K562 (cell line): ENCODE measurements at regions not wholly inside any gene's neighbourhood (a gene's known extent, or its start where the extent isn't known, plus 50 kb on each side); places are given as distances from the start of the nearest gene placed in this dataset.

Source experiments
- ATAC-seq: fragments of 200-7000 bp; cut with Tn5 transposase; 3 replicates; pipeline ENCODE4 v1.9.1; 2020; ENCODE audit warnings: moderate library complexity
- BruUV-seq: library from RNA; stranded (reverse); fragments of 400-500 nt; replicated peaks from 2 replicates; lab custom pipeline; 2021; lab: Mats Ljungman, UMichigan
- CTCF ChIA-PET: fragments of 300-600 bp; formaldehyde crosslinking; extraction: SDS; loops from one replicate; lab custom pipeline; 2021; ENCODE audit warnings: low intra/inter-chr PET ratio; lab: Yijun Ruan, JAX
- POLR2A ChIA-PET: fragments of 300-600, 350-650 bp; sonication (Branson Sonifier 250); formaldehyde crosslinking; extraction: SDS; loops from one replicate; lab custom pipeline; 2021; ENCODE audit warnings: antibody characterized with exemption, inconsistent platforms; lab: Yijun Ruan, JAX
- DNase-seq, 4 experiments: peaks; one replicate each; pipeline versions ENCODE4 v3.0.0 to v3.0.0-alpha.2; 2011 to 2018; ENCODE audit warnings: low spot score in 3 of 4, mixed read lengths in 3 of 4; ENCODE audit errors: extremely low read depth in 1 of 4
- FAIRE-seq: peaks from 2 replicates; lab custom pipeline; 2011; peaks lifted over from hg19 to GRCh38; lab: Jason Lieb, UNC
- H2AFZ ChIP-seq: 2 replicates; pipeline ENCODE4 v1.6.0; 2011; ENCODE audit warnings: low read depth, low read length, control low read depth, inconsistent platforms
- H3K27ac ChIP-seq: fragments of 200-600 bp; 3 replicates; pipeline ENCODE4 v1.8.0; 2011; ENCODE audit warnings: low read depth, mild to moderate bottlenecking, control low read depth, inconsistent platforms, low read length, moderate library complexity, mixed read lengths; ENCODE audit errors: extremely low read depth
- H3K27me3 ChIP-seq, 2 experiments: fragments of 300-600 bp in 1 of 2; 2 replicates in 1 of 2; 3 replicates in 1 of 2; pipeline versions ENCODE4 v1.6.0 to v1.8.0; 2011; ENCODE audit warnings: inconsistent platforms in 2 of 2, low read length in 2 of 2, mild to moderate bottlenecking in 1 of 2, mixed read lengths in 1 of 2, moderate library complexity in 1 of 2; ENCODE audit not compliant: control insufficient read depth in 2 of 2, insufficient read depth in 2 of 2
- H3K36me3 ChIP-seq: fragments of 300-600 bp; 3 replicates; pipeline ENCODE4 v1.8.0; 2011; ENCODE audit warnings: mild to moderate bottlenecking, low read length, inconsistent platforms; ENCODE audit not compliant: control insufficient read depth, insufficient read depth
- H3K4me1 ChIP-seq, 2 experiments: fragments of 200-600 bp in 1 of 2; replicated peaks in 1 of 2; 2 replicates in 1 of 2; 3 replicates in 1 of 2; pipeline versions ENCODE4 v1.5.1 to v1.8.0; 2011; ENCODE audit warnings: inconsistent platforms in 2 of 2, low read length in 2 of 2, mild to moderate bottlenecking in 1 of 2, mixed read lengths in 1 of 2, moderate library complexity in 1 of 2; ENCODE audit not compliant: control insufficient read depth in 2 of 2, insufficient read depth in 2 of 2
- H3K4me2 ChIP-seq: 2 replicates; pipeline ENCODE4 v1.6.1; 2011; ENCODE audit warnings: low read length, control low read depth, inconsistent platforms, mixed read lengths; ENCODE audit not compliant: insufficient read depth
- H3K4me3 ChIP-seq: fragments of 200-600 bp; sonication (generic), shearing (Covaris generic); 2 replicates; pipeline ENCODE4 v1.5.1; 2016; ENCODE audit warnings: control low read depth, inconsistent platforms
- H3K79me2 ChIP-seq: fragments of 200-600 bp; 3 replicates; pipeline ENCODE4 v1.8.0; 2011; ENCODE audit warnings: low read length, inconsistent platforms; ENCODE audit not compliant: control insufficient read depth, insufficient read depth
- H3K9ac ChIP-seq, 2 experiments: 2 replicates each; pipeline versions ENCODE4 v1.6.0 to v1.6.1; 2011; ENCODE audit warnings: low read depth in 2 of 2, low read length in 2 of 2, control low read depth in 1 of 2, inconsistent platforms in 1 of 2, mild to moderate bottlenecking in 1 of 2, mixed read lengths in 1 of 2; ENCODE audit not compliant: insufficient read depth in 1 of 2
- H3K9me1 ChIP-seq: one replicate; pipeline ENCODE4 v1.6.0; 2011; ENCODE audit warnings: inconsistent platforms, mild to moderate bottlenecking, low read length, moderate library complexity; ENCODE audit not compliant: control insufficient read depth, insufficient read depth
- H3K9me3 ChIP-seq: replicated peaks from 2 replicates; pipeline ENCODE4 v1.5.1; 2011; ENCODE audit warnings: low read depth, low read length, inconsistent platforms; ENCODE audit not compliant: control insufficient read depth, insufficient read depth
- H4K20me1 ChIP-seq: replicated peaks from 2 replicates; pipeline ENCODE4 v1.6.1; 2011; ENCODE audit warnings: low read length, inconsistent platforms, mixed read lengths; ENCODE audit not compliant: control insufficient read depth, insufficient read depth
- CHD4 ChIP-seq: fragments of 200-600 bp; sonication (generic); IDR thresholded peaks from 3 replicates; pipeline ENCODE4 v1.6.1; 2012; ENCODE audit warnings: low read depth, mild to moderate bottlenecking, mixed read lengths, low read length, inconsistent platforms; ENCODE audit not compliant: insufficient read depth, insufficient replicate concordance, poor library complexity, severe bottlenecking
- KLF13 ChIP-seq: fragments of 450-650 bp; IDR thresholded peaks from 2 replicates; pipeline ENCODE4 v1.6.1; 2016; ENCODE audit warnings: missing genetic modification characterization, low read depth, mild to moderate bottlenecking, missing compliant biosample characterization, moderate library complexity, borderline replicate concordance
- NR2F6 ChIP-seq: fragments of 450-650 bp; formaldehyde crosslinking; IDR thresholded peaks from 2 replicates; pipeline ENCODE4 v1.4.0; 2020; ENCODE audit warnings: mild to moderate bottlenecking
- RB1 ChIP-seq: fragments of 450-650 bp; IDR thresholded peaks from 2 replicates; pipeline ENCODE4 v1.6.1; 2017; ENCODE audit warnings: low read depth, mild to moderate bottlenecking
- SREBF1 ChIP-seq: fragments of 150-350 bp; IDR thresholded peaks from 2 replicates; pipeline ENCODE4 v1.6.1; 2014; ENCODE audit warnings: antibody characterized with exemption, low read depth, low read length, borderline replicate concordance
- TRIM24 ChIP-seq, 2 experiments: fragments of 450-650 bp; IDR thresholded peaks; 2 replicates each; pipeline ENCODE4 v1.6.1; 2016
- ZNF444 ChIP-seq: fragments of 250-450 bp; sonication (Bioruptor Pico); IDR thresholded peaks from 2 replicates; pipeline ENCODE4 v1.4.0; 2020; ENCODE audit warnings: mild to moderate bottlenecking, moderate library complexity
- ZNF507 ChIP-seq: conservative IDR thresholded peaks from 2 replicates; pipeline ENCODE4 v1.6.1; 2017; ENCODE audit warnings: missing genetic modification characterization, missing compliant biosample characterization
- ZNF77 ChIP-seq: fragments of 250-450 bp; sonication (Bioruptor Pico); IDR thresholded peaks from 2 replicates; pipeline ENCODE4 v1.5.0; 2020
- ZSCAN32 ChIP-seq: fragments of 450-650 bp; formaldehyde crosslinking; IDR thresholded peaks from 2 replicates; pipeline ENCODE4 v1.4.0; 2020; ENCODE audit warnings: mild to moderate bottlenecking, moderate library complexity
- WGBS: fragments of 100-300 bp; shearing (Covaris generic); methylation state at CpG from one replicate; pipeline ENCODE4 v1.1.6; 2016; ENCODE audit warnings: low coverage, mixed read lengths; ENCODE audit not compliant: insufficient coverage; ENCODE audit errors: missing lambda C conversion rate; 5-methylcytosine and 5-hydroxymethylcytosine counted together
- in situ Hi-C: fragments of 300-500 bp; cut with MboI; formaldehyde crosslinking; loops from 4 replicates; pipeline ENCODE4 v1.15.0; 2018; ENCODE audit warnings: inconsistent platforms, mixed read lengths
- intact Hi-C: fragments of 100-400 bp; cut with micrococcal nuclease; formaldehyde crosslinking; loops from 2 replicates; pipeline ENCODE4 v1.14.2; 2022

DNA sequence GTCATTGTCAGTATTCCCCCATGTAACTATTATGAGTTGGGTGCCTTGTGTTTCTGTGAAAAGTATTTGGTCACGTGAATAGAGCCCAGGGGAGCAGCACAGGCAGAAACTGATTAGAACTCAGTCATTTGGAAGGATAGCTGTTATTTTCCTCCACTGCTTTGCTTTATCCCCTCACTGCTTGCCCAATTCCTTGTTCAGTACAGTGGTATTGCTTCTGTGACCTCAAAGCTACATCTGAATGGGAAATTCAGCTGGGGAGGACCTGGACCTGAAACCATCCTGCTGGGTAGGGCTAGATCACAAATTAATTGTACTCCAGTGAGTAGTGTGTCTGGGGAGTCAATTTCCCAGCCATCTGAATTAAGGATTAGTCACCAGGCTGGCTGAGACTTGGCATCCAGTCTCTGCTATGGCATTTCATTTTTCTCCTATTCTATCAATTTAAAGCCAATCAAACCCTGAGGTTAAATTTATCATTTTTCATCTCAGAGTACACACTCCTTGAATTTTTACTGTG, 1231.6 kb upstream of the GYPC start:
- TF ChIP-seq NR2F6 (CRISPR knock-in tag) (no peak), SREBF1 (no peak)
- H3K4me1 ChIP-seq: no peaks in the 10 kb centered on the region
- WGBS: 0% methylated on average over 1 of the region's 1 CpG
- in situ Hi-C loops (no loop called here), intact Hi-C loops (no loop called here)
- DNase-seq (no peak), ATAC-seq (no peak), FAIRE-seq (no peak)
- H2AFZ ChIP-seq: no peak overlapping the region
- no peaks in the 10 kb centered on the region for H3K79me2 ChIP-seq
- H3K27me3 ChIP-seq: no peaks in the 10 kb centered on the region
- H3K9me1 ChIP-seq: no peaks in the 10 kb centered on the region
- no peak overlapping the region for H3K4me3 ChIP-seq
- H3K4me2 ChIP-seq: no peak overlapping the region
- H3K36me3 ChIP-seq: no peaks in the 10 kb centered on the region
- no TSS peak for BruUV-seq
- ChIA-PET POLR2A (no interaction called here), CTCF (no interaction called here)
- no peak overlapping the region for H3K27ac ChIP-seq
- H4K20me1 ChIP-seq: no peaks in the 10 kb centered on the region
- no peak overlapping the region for H3K9ac ChIP-seq
- H3K9me3 ChIP-seq: no peaks in the 10 kb centered on the region

DNA sequence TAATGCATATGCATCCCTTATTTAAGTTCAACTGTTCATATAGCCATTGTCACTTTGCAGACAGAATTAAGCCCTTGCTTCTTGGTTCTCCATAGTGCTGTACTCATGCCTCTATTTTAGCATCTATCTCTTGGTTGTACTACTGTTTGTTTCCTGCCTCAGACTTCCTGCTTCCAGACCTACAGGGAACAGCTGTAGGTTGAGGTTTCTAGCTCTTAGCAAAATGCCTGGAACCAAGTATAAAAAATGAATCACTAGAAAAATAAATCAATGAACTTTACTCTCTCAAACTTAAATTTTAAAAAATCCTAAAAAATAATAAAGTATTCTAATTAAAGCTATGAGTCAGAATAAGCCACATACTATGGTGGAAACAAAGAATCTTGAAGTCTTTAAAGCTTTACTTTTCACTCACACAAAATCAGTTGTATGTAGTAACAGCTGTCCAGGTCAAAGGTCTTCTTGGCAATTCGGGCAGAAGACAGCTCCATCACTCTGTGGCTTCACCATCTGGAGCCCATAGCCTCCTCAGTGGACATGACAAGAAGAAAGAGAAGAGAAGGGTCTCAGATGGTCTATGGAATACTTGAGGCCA, 1228.1 kb upstream of the GYPC start:
- H3K4me2 ChIP-seq: no peak overlapping the region
- no peak for DNase-seq
- TF ChIP-seq ZSCAN32 (CRISPR knock-in tag) (no peak), RB1 (no peak), KLF13 (no peak), ZNF444 (no peak), ZNF507 (tag) (no peak), ZNF77 (CRISPR knock-in tag) (no peak), TRIM24 (IDR thresholded peaks at IDR 0.05) (no peak), CHD4 (no peak)
- TF ChIP-seq, all 486 proteins: peak for 0
- no peaks in the 10 kb centered on the region for H3K27me3 ChIP-seq
- in situ Hi-C loops: no loop called here
- H3K9me1 ChIP-seq: no peaks in the 10 kb centered on the region
- no peaks in the 10 kb centered on the region for H3K79me2 ChIP-seq
- WGBS: 0% methylated on average over 1 of the region's 1 CpG
- no peak overlapping the region for H3K27ac ChIP-seq
- ChIA-PET CTCF (no interaction called here), POLR2A (no interaction called here)
- no peak overlapping the region for H2AFZ ChIP-seq
- no peak overlapping the region for H3K4me3 ChIP-seq
- no TSS peak for BruUV-seq
- no peaks in the 10 kb centered on the region; the same call in 1 of the 2 replicates for H3K9me3 ChIP-seq
- no peak for ATAC-seq
- intact Hi-C loops: no loop called here
- no peak for FAIRE-seq
- H3K4me1 ChIP-seq: no peaks in the 10 kb centered on the region
- H3K9ac ChIP-seq: no peak overlapping the region
- H3K36me3 ChIP-seq: no peaks in the 10 kb centered on the region
- H4K20me1 ChIP-seq: no peaks in the 10 kb centered on the region
